NCI-H82 treated with DMSO at 0.1 percent for 48 hours (cell line): ENCODE measurements at regions not wholly inside any gene's neighbourhood (a gene's known extent, or its start where the extent isn't known, plus 50 kb on each side); places are given as distances from the start of the nearest gene placed in this dataset.
"Not testable (repeated sequence)": the region's sequence is repeated elsewhere in the genome, so short reads cannot be mapped to it uniquely, and the experiment has no call there.

Experiments
- DNase-seq: peaks from one replicate; lab custom pipeline; 2025; ENCODE audit not compliant: unreplicated experiment; lab: John Stamatoyannopoulos, UW

DNA sequence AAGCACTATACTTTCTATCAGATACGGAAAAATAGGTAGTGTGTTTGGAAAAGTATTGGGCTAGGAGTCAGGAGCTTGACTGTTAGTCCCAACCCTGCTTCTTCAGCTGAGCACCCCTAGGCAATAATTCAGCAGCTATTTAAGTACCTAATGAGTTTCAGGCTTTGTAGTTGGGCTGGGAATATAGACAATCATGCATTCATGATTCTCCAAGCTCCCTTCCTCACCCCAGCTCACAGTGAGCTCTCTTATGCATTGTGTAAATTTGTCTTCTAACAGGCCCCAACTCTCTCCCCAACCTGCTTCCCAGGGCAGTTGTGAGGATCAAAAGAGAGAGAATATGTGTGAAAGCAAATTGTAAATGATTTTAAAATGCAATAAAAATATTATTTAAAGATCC, 201.2 kb downstream of the MSX2 start:
- no peak for DNase-seq

DNA sequence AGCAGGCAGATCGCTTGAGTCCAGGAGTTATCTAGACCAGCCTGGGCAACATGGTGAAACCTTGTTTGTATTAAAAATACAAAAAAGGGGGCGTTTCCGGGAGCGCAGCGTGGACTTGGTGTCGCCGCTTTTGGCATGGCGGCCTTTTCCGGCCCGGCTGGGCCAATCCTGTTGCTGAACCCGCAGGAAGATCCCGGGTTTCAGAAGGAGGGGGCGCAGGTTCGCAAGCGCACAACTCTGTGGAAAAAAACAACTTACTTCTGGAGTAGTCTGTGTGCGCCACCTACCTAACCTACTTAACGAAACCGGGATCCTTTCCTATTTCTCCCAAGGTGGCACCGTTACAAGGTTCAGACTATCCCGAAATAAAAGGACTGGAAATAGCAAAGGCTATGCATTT, 198.6 kb downstream of the MSX2 start:
- DNase-seq: no peak

- no peak for DNase-seq
These were observed 196.6 kb downstream of the MSX2 start for GRCh38 chr5:174920906-174921550.

DNA sequence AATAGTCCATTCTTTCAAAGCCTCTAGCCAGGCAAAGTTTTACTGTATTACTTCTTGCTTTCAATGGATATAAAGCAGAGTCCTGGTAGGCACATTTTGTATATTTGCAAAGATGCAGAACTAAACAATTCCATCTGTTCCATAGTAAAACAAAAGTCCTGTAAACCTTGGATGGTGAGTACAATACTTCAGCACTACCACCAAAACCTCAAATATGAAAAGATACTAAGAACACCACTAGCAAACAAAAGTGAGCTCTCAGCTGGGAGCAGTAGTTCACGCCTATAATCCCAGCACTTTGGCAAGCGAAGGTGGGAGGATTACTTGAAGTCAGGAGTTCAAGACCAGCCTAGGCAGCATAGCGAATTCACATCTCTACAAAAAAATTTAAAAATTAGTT, 195.0 kb downstream of the MSX2 start:
- DNase-seq: no peak

DNA sequence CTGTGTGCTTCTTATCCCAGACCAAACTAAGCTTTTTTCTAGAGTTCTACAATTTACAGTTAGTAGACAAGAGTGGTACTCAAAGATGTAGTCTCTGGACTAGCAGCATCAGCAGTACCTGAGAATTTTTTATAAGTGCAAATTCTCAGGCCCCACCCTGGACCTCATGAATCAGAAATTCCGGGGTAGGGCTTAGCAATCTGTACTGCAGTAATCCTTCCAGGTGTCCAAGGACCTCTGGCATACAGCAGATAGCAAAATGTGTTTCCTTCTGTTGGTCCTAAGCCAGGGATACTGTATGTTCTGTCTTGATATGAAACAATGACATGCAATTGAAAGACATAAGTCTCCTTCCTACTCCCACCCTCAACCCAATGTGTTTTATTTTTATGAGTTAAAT, 194.3 kb downstream of the MSX2 start:
- DNase-seq: no peak

DNA sequence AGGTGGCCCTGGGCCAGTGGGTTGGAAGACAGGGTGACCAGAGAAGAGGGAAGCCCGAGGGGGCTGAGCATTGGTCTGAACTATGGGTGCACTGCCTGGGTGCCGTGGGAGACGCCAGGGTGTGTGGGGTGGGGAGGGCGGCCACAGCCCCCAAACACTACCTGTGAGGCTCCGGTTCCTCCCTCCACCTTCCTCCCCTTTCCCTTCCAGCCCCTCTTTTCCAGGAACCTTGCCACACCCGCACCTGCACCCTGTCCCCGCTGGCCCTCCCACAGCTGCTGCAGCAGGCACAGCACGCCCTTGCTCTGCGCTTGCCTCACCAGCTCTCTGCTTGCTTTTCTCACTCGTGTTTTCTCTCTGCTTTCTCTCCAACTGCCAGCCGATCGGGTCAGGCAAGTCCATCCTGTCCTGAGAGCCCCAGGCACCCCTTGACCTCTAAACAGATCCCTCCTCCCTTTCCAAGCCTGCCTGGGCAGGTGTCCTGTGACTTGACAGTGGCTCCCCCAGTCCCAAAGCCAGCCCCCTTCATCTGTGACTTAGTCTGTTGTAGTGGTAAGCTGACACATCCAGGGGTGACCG, 193.7 kb downstream of the MSX2 start:
- DNase-seq: no peak

DNA sequence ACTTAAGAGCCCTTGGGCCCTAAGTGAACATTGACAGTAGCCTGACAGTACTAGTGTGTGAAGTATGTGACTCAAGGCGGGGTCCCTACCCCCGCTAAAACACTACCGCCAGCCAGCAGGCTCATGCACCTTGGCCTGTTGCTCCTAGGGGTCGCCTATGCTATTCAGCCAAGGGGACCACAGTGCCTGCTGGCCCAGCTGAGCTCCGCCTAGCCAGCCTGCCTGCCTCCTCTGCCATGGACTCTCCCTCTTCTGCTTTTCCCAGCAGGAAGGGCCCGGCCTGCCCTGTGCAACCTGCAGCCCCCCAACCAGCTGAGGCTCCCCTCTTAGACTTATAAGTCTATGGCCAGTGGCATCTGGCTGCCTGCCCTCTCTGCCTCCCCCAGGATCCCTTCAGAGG, 193.1 kb downstream of the MSX2 start:
- not testable (repeated sequence) for DNase-seq

- not testable (repeated sequence) for DNase-seq
These were observed 192.5 kb downstream of the MSX2 start for GRCh38 chr5:174916924-174917323.

- no peak for DNase-seq
These were observed 191.8 kb downstream of the MSX2 start for GRCh38 chr5:174916227-174916626.

GRCh38 chr5:174911118-174911517, 186.7 kb downstream of the MSX2 start:
- DNase-seq: no peak

DNA sequence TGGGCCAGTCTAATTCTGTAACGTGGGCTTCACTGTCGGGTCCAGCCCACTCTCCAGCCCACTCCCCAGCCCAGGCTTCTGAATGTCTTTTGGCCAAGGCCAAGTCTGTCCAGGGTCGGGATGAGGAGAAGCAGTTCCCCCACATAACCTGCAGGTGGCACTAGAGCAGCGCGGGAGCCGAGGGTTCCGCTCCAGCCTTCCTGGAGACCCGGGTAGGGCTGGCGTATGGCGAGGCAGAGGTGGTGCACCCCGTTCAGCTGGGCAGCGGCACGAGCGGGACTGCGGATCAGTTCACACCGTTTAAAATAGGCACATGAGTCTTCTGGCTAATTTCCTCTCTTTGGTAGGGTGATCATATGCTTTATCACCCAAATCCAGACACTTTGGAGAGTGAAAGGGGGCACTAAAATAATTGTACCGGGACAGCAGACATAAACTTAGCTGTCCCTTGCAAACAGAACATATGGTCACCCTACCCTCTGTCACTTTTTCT, 185.9 kb downstream of the MSX2 start:
- peak; percentile 17 for DNase-seq

DNA sequence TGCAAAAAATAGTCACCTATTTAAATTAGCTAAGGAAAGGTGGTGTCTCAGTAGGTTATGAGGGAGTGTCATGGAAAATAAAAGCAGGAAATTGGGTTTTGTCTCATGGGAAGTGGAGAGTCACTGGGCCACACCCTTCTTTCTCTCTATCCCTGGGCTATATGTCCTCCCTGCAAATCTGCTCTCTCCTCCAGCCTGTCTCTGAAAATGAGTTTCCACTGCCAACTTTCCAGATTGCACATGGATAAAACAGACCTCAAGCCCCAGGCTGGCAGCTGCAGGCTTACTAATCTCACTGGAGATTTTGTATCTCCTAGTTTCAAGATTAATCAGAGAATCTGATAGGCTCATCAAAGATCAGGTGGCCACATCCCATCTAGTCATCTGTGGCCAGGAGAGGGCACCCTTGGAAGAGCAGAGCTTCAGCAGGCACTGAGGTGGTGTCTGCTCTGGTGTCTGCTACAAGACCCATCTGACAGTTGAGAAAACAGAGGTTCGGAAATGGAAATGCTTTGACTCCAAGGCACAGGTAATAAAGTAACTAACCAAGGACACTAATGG, 178.9 kb downstream of the MSX2 start:
- peak; percentile 71 for DNase-seq

- no peak for DNase-seq
These were observed 177.0 kb downstream of the MSX2 start for GRCh38 chr5:174901336-174901735.

GRCh38 chr5:174900240-174900865, 176.0 kb downstream of the MSX2 start:
- DNase-seq: no peak

DNA sequence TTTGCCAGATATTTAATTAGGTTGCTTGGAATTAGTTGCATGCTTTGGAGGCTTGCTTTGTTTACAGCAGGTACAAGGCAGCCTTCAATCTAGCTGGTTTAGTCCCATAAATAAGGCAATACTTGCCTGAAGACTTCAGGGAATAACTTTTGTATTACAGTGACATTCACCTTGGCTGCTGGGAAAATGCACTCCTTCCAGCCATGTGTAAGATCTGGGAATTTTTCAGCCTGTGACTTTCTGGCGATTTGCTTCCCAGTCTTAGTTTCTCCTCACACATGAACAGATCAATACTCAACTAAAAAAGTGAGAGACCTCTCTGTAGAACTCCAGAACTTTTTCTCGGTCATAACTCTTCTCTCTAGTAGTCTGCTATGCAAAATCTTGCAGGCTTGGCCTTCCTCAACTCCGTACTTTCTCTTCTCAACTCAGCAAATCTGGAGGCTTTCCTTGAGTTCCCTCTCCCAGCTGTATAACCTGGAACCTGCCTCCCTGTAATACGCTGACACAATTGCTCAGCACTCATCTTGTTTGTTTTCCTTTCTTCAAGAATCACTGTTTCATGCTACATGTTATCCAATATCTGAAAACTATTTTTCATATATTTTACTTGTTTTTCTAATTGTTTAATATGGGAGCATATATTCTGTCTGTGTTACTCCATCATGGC, 173.0 kb downstream of the MSX2 start:
- DNase-seq: no peak

- no peak for DNase-seq
These were observed 171.0 kb downstream of the MSX2 start for GRCh38 chr5:174895360-174895759.

DNA sequence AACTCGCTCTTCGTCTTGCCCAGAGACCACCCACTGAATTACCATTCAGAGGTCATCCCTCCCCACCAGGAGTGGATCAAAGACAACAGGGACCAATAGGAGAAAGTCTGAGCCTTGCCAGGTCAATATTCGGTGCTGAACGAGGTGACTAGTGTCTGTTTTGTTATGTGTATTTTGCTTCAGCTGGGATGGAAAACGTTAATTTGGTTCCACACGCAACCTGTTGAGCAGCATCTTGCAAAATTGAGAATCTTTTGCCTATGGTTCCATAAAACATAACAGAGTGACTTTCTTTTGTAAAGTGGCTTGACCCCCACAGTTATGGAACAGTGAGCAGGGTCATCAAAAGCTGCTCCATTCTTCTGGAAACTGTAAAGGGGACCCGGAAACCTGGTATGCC, 168.4 kb downstream of the MSX2 start:
- no peak for DNase-seq

DNA sequence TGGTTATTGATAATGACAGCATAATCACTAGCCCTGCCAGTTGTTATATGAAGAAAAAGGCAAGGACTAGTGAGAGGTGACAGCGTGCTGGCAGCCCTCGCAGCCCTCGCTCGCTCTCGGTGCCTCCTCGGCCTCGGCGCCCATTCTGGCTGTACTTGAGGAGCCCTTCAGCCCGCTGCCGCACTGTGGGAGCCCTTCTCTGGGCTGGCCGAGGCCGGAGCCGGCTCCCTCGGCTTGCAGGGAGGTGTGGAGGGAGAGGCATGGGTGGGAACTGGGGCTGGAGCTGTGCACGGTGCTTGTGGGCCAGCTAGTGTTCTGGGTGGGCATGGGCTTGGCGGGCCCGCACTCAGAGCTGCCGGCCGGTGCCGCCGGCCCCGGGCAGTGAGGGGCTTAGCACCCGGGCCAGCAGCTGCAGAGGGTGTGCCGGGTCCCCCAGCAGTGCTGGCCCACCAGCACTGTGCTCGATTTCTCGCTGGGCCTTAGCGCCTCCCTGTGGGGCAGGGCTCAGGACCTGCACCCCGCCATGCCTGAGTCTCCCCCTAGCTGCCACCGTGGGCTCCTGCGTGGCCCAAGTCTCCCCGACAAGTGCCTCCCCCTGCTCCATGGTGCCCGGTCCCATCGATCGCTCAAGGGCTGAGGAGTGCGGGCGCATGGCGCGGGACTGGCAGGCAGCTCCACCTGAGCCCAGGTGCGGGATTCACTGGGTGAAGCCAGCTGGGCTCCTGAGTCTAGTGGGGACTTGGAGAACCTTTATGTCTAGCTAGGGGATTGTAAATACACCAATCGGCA, 156.2 kb downstream of the MSX2 start:
- DNase-seq: not testable (repeated sequence)

- DNase-seq: peak; percentile 6
These were observed 153.6 kb downstream of the MSX2 start for GRCh38 chr5:174877987-174878386.

GRCh38 chr5:174872271-174872670, 147.9 kb downstream of the MSX2 start:
- DNase-seq: peak; percentile 81

GRCh38 chr5:174852143-174852542, 127.8 kb downstream of the MSX2 start:
- no peak for DNase-seq
